HG02973 (cell line): ENCODE measurements at regions not wholly inside any gene's neighbourhood (a gene's known extent, or its start where the extent isn't known, plus 50 kb on each side); places are given as distances from the start of the nearest gene placed in this dataset.
"Not testable (repeated sequence)": the region's sequence is repeated elsewhere in the genome, so short reads cannot be mapped to it uniquely, and the experiment has no call there.

ENCODE experiments used
- ATAC-seq: cut with Tn5 transposase; IDR thresholded peaks from one replicate; pipeline ENCODE4 v1.9.1; 2021; ENCODE audit warnings: moderate library complexity; ENCODE audit not compliant: unreplicated experiment

DNA sequence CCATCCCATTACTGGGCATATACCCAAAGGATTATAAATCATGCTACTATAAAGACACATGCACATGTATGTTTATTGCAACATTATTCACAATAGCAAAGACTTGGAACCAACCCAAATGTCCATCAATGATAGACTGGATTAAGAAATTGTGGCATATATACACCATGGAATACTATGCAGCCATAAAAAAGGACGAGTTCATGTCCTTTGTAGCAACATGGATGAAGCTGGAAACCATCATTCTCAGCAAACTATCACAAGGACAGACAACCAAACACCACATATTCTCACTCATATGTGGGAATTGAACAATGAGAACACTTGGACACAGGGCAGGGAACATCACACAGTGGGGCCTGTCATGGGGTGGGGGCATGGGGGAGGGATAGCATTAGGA lies 181.5 kb upstream of the SPRY2 start:
- not testable (repeated sequence) for ATAC-seq

DNA sequence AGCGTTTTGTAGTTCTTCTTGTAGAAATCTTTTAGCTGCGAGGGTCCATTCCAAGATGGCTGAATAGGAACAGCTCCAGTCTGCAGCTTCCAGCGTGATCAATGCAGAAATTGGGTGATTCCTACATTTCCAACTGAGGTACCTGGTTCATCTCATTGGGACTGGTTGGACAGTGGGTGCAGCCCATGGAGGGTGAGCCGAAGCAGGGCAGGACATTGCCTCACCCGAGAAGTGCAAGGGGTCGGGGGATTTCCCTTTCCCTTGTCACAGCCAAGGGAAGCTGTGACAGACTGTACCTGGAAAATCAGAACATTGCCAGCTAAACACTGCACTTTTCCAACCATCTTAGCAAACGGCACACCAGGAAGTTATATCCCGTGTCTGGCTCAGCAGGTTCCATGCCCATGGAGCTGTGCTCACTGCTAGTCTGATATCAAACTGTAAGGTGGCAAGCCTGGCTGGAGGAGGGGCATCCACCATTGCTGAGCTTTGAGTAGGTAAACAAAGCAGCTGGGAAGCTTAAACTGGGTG lies 176.0 kb upstream of the SPRY2 start:
- no peak for ATAC-seq

DNA sequence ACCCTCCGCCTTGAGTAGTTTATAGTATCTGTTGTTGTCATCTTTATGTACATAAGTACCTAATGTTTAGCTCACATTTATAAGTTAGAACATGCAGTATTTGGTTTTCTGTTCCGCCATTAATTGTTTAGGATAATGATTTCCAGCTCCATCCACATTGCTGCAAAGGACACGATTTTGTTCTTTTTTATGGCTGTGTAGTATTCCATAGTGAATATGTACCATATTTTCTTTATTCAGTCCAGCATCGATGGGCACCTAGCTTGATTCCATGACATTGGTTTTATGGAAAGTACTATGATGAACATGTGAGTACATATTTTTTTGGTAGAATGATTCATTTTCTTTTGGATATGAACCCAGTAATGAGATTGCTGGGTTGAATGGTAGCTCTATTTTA lies 174.4 kb upstream of the SPRY2 start:
- ATAC-seq: no peak

DNA sequence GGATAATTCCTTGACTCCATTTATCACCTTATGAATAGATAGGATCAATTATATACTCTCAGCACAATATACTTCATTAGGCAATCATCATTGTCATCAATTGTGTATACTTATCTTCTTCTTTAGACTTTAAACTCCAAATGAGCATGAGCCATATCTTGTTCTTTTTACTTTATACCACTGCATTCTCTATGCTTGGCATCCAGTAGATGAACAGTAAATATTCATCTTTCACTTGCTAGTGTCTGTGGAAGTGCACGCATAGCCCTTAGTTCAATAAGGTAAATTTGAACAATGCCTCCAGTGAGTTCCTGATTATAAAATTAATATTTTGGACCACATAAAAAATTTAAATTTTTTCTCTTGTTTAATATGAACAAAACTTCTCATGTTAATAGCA lies 172.3 kb upstream of the SPRY2 start:
- ATAC-seq: no peak

DNA sequence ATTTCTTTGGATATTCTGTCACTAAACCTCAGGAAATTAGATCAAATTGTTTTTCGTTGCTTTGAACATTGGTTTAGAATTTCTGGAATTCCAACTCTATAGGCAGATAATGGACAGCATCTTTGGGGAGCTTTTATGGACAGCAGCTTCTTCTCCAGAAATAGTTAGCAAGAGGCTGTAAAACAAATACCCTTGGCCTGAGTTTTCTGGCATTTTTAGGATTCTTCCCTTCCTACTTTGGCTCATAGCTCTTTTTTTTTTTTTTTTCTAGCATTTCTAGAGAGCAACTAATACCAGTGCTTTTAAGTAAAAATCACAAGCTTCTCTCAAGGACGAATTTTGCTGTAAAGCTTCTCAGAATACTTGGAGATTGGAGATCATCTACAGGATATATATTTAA lies 169.8 kb upstream of the SPRY2 start:
- ATAC-seq: no peak

DNA sequence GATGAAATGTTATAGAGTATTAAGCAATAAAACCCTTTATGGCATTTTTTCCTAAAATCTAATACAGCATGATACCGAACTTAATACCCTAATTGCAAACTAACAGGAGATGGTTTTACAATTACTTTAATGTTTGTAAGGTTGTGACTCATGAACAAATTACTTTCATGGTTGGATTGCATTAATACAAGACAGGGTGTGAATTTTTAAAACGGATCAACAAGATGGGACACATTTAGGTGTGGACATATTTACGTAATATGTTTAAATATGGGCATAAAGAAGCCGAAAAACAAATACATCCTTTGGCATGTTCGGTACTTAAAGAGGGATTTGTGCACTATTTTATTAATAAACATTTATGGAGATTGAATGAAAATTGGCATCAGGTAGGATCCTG lies 168.3 kb upstream of the SPRY2 start:
- no peak for ATAC-seq

DNA sequence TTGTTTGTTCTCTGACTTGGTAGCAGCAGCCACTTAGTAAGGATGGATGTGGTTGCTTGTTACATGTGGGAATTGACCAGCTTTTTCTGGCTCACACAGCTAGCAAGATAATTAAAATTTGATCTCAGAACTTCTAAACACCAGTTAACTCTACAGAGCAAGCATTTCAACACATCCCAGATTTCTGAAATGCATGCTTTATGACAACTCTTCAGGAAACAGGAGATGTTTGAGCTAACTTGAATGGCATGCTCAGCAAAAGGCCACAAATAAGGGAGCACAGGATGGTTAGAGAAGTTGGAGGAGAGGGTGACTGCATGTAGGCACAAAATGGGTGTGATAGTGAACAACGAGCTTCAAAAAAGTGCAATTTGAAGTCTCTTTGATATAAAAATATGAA lies 167.1 kb upstream of the SPRY2 start:
- ATAC-seq: no peak

DNA sequence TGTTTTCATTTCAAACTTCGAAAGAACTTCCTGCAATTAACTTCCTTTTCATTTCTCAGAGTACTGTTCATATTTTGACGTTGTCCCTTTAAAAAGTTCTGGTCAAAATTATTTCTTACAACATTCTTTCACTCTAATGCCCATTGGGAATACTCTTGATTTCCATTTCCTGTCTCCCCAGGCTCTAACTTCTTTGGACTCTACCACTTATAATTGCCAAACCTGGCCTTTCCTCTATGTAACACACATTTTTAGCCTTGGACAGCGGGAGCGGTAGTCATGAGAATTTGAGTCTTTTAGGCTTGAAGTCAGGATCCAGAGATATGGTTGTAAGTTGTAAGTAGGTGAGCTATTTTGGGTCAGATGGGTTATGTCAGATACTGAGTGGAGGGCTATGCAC lies 163.5 kb upstream of the SPRY2 start:
- ATAC-seq: no peak

DNA sequence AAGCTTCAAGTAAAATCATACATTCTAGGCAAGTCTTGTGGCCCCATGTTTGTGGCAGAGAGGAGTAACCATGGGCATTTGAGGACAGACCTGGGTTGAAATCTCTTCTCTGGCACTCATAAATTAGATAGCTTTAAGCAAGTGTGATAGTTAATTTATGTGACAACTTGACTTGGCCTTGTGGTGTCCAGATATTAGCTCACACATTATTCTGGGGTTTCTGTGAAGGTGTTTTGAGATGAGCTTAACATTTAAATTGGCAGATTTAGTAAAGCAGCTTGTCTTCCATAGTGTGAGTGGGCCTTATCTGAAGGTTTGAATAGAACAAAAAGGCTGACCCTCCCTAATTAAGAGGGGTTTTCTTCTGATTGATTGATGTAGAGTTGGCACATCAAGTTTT lies 161.4 kb upstream of the SPRY2 start:
- no peak for ATAC-seq

DNA sequence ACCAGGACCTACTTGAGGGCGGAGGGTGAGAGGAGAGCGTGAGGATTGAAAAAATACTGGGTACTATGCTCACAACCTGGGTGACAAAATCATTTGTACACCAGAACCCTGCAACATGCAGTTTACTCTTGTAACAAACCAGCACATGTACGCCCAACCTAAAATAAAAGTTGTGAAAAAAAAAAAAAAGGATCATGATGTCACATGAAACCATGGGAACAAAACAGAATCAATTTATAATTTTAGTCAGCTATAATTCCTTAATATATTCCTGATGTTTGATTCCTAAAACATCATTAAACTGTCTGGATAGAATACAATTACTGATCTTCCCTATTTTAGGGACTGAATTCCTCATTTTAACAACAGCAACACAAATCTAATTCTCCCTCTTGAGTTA lies 160.6 kb upstream of the SPRY2 start:
- ATAC-seq: no peak

DNA sequence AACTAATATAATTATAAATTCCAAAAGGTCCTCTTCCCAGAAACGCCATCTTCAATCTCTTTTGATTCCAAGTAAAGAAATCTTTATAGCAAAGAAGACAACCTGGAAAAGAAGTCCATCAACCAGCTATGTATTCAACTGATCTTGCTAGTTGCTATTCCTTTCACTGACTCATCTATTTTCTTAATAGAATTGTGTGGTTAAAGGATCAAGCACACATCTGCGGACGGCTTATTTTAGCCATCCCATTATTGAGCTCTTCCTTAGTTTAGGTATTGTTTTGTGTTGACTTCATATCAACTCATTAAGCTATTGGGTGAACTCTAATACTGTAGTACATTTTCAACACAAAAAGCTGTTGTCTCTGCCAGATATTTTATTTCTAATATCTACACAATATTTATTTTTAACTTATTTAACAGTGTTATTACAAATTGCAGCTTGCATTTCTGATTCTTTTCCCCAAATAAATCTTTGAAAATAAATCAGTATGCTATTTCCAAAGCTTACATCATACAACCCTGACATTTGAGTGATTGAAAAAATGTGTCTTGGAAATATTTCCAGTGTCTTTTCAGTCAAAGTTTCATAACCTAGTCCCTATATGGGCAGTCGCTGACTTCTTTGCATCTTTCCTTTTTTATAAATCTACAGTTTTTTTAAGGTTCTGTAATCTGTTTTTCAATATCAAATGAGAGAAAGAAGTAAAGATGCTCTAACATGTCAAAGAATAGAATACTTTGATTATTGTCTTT lies 158.8 kb upstream of the SPRY2 start:
- ATAC-seq: no peak

DNA sequence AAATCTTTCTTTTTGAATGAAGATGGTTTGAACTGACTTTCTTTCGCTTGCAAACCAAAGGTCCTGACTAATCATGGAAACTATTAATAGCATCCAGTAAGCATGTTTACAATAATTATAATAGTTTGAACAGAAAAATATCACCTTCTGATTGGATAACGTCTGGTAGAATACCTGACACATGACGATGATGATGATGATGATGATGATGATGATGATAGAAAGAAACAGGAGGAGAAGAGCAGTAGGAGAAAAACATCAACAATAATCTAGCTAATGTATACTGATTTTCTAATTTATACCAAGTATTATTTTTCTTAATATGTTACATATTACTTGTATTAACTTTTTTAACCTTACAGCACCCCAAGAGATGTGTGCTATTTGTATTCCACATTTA lies 157.5 kb upstream of the SPRY2 start:
- ATAC-seq: no peak

DNA sequence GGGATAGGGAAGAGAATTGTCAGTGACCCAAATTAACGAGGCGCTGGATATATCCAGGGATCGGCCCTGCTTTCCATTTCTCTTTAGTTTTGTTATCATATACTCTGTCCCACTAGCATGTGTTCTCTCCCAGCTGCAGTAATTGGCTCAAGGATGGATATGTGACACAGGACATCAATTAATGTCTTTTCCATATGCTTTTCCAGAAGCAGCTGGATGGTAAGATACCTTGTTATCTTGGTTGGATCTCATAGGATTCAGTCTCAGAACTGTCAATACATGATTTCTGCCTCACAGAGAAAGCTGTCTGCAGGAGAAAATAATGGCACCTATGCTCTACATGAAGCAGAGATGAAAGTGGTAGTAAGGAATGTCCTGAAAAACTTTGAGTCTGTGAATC lies 157.1 kb upstream of the SPRY2 start:
- ATAC-seq: no peak

DNA sequence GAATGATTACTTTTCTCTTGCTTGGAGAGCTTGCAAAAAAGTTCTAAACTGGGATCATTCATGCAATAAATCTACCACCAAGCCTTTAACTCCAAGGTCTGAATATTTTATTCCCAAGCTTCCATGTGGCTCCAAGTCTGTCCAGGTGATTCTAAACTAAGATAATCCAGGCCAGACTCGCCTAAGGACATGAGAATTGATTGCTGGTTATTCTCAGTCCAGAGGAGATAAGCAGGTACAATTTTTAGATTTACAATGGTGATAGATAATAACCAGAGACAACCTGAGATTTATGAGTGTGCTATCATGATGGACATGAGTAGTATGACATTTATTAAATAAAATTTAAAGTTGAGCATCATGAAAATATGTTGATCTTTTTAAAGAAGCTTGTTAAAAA lies 156.5 kb upstream of the SPRY2 start:
- no peak for ATAC-seq

DNA sequence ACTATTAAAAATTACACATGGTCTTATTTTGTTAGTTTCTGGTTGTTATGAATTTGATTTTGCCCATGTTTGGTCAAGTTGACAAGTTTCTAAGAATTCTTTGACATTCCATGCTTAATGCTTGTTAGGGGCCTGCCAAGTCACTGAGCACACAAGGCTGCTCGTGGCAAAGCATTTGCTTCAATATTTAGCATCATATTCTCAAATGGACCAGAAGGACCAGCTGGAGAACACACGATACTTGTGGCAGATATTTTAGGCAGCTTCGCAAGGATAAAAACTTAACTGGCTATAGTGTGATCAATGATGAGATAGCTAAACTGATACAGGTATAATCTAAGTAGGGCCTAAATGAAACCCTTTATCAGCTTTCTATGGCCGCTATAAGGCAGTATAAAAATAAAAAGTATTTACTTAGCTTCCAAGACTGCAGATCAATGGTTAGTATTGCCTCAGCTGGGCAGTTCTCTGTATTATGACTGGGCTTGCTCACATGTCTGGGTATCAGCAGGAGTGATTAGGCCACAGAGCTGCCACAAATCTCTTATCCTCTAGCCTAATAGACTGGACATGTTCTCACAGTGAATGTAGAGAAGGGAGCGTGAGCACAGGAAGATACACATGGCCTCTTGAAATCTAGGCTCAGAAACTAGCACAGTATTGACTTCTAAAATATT lies 155.9 kb upstream of the SPRY2 start:
- ATAC-seq: no peak

DNA sequence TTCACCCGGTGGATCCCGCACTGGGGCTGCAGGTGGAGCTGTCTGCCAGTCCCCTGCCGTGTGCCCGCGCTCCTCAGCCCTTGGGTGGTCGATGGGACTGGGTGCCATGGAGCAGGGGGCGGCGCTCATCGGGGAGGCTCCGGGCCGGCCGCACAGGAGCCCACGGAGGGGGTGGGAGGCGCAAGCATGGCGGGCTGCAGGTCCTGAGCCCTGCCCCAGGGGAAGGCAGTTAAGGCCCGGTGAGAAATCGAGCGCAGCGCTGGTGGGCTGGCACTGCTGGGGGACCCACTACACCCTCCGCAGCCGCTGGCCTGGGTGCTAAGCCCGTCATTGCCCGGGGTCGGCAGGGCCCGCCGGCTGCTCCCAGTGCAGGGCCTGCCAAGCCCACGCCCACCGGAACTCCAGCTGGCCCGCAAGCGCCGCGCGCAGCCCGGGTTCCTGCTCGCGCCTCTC lies 149.6 kb upstream of the SPRY2 start:
- not testable (repeated sequence) for ATAC-seq

DNA sequence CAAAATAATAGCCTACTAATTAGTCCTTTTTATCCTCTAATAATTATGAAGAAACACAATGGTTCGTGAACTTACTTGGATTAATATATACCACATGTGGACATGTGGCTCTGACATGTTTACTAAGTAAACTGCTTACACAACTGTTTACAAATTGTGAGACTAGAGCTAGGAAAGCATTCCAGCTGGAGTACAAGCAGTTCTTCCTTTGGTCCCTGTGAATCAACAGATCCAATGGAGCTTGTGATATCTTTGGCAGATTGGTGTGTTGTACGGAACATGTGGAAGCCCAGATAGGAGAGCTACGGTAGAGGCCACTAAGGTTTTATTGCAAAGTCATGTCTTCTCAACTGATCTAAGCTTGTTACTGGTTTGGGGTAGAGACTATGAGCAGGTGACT lies 145.5 kb upstream of the SPRY2 start:
- no peak for ATAC-seq

DNA sequence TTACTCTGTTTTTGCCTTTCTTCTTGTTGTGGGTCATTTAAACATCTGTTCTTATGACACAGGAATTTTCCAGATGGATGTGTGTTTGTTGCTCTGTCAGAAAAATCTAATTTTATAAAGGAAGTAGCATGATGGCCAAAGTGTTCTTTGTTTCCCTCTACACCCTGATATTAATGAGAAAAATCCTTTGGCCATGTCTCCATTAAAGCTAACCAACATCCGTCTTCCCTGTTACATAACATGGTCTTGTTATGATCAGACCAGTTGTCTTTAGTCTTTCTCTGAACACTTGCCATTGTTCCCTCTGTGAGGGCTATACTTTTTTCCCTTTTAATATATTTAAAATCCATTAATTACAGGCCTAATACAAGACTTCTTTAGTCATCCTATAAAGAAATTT lies 142.2 kb upstream of the SPRY2 start:
- ATAC-seq: no peak

DNA sequence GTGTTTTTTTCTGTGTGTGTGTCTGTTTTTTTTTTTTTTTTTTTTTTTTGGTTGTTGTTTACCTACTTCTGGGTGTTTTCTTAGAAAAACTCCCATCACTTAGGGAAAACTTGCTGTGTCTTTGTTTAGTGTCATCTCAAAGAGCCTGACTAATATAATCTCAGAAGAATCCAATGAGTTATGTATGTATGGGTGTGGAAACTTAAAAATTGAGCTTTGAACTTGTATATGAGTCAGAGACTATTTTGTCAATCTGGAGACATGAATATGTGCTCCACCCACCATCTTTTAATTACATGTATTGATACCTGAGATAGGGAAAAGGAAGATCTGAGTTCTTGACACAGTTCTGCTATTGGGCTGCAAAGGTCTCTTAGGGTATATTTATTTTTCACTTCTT lies 140.7 kb upstream of the SPRY2 start:
- no peak for ATAC-seq

DNA sequence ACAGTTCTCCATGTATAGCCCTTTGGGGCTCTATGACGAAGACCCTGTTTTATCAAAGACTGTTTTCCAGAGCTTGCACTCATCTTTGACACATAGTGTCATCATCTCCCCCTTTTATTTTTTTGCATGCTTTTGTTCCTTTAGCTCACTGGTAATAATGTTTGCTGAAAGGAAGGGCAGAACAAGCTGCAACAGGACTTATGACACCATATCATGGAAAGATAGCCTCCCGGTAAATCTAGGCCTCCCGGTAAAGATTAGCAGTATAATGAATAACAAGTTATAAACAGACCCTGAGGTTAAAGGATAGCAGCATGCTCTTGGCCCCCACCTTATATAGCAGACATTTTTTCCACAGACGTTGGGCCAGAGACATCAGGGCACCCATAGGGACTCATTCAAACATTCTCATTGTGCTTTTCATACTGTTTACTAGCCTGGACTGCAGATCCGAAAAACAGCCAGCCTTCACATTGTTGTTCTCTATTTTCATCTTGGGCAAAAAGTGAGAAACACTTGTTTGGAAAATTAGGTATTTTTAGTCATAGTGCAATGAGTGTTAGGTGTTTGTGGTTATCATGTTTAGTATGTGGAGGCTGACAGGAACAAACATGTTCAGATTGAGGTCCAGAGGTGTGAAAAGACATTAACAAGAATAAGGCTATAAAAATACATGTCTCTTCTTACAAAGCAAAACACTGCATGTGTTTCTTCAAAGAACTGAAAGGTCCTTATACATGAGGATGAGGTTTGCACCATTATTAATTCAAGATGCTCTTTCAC lies 136.9 kb upstream of the SPRY2 start:
- ATAC-seq: no peak

DNA sequence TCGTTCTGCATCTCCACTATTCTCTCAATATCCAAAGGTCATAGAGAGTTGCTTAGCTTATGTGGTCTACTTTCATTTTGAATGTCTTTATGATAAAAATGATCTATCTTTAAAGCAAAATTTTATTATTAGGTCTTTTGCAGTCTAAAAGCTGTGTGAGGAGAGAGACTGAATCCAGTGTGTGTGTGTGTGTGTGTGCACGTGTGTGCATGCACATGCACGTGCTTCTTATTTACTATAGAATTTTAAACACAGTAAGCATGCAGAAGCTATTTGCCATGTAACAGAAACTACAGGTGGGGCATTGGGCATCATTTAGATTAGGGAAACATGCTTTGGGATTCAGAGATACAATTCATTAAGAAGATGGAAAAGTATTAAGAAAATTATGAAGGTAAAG lies 136.0 kb upstream of the SPRY2 start:
- no peak for ATAC-seq

DNA sequence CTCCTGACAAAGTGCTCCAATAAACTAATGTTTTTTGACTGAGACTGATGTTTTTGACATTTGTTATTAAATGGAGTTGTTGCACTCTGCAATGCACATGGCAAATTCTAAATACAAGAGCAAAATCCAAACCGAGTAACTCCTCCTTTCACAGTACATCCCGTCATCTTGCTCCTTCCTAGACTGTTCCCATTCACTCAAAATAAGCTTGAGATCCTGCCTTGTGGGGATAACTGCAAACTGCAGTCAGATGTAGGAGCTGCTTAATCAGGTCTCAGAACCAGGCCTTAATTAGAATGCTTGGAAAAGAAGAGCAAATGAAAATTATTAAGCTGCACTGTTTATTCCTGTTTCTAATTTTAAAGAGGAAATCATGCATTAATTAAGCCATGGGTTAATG lies 134.8 kb upstream of the SPRY2 start:
- no peak for ATAC-seq
